H54 (cell line): ENCODE measurements at regions not wholly inside any gene's neighbourhood (a gene's known extent, or its start where the extent isn't known, plus 50 kb on each side); places are given as distances from the start of the nearest gene placed in this dataset.
"Not testable (repeated sequence)": the region's sequence is repeated elsewhere in the genome, so short reads cannot be mapped to it uniquely, and the experiment has no call there.

Experiments used
- DNase-seq: peaks from one replicate; pipeline ENCODE4 v3.0.0; 2011; ENCODE audit warnings: low spot score, mixed read lengths; ENCODE audit not compliant: insufficient read length
- FAIRE-seq: peaks from 3 replicates; lab custom pipeline; 2011; peaks lifted over from hg19 to GRCh38; lab: Jason Lieb, UNC
- POLR2A ChIP-seq: IDR thresholded peaks from 2 replicates; pipeline ENCODE4 v1.6.1; 2011; ENCODE audit warnings: low read depth, mild to moderate bottlenecking, low read length

DNA sequence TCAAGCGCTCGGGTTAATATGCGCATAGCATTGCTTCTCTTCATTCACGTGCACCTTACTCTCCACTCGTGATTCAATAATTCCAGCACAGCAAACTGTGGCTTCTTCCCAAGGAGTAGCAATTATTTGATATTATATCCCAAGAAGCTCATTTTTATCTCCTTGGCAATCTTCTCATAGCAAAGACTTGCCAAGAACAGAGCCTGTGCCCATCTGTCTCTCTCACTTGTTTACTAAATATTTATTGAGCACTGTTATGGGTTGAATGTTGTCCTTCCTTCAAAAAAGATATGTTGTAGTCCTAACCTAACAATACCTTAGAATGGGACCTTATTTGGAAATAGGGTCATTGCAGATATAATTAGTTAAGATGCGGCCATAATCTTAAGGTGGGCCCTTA is 233.7 kb downstream of the TFCP2L1 start:
- DNase-seq (no peak), FAIRE-seq (no peak)

DNA sequence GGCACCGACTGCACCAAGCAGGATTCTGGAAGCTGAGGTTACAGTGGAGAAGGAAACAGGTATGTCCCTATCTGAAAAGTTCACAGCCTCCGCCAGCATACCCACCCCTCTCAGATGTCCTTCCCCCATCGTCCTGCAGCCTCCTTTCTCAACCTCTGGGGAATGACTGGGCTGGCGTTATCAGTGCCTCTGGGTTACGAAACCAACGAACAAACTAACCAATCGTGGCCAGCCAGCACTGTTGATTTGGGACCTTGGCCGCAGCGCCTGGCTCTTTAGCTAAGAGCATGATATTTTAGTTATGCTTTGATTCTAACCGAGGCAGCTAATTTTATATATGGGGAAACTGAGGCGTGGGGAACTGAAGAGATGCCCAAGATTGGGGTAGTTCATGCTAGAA is 233.0 kb downstream of the TFCP2L1 start:
- no peak for DNase-seq

More for the DNA sequence above, 233.7 kb downstream of the TFCP2L1 start:
- no peak for TF ChIP-seq POLR2A

DNA sequence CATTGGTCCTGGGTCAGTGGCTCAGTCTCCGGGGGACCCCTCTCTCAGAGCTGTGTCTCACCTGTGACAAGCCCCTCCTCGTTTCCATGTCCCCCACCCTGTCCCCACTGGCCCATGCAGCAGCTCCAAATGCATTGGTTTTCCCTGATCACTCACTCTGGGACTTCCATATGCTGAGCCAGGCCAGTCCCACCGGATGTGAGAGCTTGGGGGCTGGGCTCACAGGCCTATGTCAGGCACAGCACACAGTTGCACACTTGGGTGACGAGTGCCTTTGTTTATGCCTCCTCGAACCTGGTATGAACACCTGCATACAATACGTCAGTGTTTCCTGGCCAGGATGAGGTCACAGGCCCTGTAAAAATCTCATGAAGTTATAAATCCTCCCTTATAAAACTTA is 232.5 kb downstream of the TFCP2L1 start:
- FAIRE-seq (no peak), DNase-seq (no peak)
- TF ChIP-seq POLR2A, result no peak

More for the DNA sequence above, 233.0 kb downstream of the TFCP2L1 start:
- no peak for FAIRE-seq
- no peak for TF ChIP-seq POLR2A

DNA sequence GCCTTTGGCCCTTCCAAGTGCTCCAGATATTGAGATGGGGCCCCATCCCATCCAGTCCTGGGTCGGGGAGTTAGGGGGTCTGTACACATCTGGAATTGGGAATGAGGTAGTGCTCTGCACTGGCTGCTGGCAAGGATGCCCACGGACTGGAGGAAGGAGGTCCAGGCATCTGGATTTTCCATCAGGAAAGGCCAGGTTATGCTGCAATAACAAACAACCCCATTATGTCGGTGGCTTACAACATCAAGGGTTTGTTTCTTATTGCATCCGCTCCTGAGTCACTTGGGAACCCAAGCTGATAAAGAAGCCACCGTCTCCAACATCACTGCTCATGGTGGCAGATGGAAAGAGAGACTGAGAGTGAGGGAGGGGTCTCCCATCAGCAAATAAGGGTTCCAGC is 229.9 kb downstream of the TFCP2L1 start:
- no peak for TF ChIP-seq POLR2A
- no peak for FAIRE-seq
- DNase-seq, result no peak

DNA sequence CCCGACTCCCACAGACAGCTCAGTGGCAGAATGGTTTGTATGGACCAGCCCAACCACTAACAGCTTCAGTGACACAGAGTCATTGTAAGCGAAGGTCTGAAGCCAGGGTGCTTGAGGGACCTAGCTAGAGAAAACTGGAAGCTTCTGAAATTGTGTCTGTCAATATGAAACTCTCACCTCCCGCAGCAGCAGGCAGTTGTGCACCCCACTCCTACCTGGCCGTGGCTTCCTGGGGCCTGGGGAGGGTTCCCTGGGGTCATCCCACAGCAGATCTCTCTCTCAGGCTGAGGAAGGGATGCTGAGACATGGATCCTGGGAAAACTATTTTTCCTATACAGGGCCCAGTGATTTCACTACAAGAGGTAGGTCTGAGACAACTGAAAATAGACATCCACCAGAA is 229.5 kb downstream of the TFCP2L1 start:
- TF ChIP-seq POLR2A, result no peak
- DNase-seq (no peak), FAIRE-seq (no peak)

DNA sequence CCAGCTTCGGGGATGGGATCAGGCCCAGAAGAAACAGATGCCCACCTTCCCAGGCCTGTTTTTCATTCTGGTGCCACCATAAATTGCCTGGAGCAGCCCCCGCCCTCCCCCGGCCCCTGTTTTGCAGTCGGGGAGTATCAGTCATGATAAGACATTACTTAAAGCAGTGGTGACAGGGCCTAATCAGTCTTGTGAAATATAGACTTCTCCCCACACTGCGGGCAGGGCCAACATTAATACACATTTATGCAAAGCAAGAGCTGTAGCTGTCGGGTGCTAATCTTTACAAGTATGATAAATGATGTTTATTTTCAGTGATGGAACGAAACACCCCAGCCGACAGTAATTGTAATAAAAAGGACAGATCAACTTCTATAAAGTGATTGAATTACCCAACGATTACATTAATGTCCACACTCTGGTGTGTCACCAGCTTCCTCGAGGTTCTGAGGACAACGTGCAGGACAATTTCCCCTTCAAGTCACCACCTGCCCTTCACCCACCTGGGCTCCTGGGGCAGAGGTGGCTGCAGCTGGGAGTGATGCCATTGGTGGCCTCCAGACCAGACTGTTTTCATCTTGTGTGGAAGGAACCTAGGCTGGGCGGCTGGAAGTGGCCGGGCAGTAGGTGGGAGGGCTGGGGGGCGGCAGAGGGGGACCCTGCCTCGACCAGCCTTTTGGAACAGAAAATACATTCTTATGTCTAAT is 226.0 kb downstream of the TFCP2L1 start:
- DNase-seq, result no peak
- TF ChIP-seq POLR2A, result no peak
- FAIRE-seq, result no peak

DNA sequence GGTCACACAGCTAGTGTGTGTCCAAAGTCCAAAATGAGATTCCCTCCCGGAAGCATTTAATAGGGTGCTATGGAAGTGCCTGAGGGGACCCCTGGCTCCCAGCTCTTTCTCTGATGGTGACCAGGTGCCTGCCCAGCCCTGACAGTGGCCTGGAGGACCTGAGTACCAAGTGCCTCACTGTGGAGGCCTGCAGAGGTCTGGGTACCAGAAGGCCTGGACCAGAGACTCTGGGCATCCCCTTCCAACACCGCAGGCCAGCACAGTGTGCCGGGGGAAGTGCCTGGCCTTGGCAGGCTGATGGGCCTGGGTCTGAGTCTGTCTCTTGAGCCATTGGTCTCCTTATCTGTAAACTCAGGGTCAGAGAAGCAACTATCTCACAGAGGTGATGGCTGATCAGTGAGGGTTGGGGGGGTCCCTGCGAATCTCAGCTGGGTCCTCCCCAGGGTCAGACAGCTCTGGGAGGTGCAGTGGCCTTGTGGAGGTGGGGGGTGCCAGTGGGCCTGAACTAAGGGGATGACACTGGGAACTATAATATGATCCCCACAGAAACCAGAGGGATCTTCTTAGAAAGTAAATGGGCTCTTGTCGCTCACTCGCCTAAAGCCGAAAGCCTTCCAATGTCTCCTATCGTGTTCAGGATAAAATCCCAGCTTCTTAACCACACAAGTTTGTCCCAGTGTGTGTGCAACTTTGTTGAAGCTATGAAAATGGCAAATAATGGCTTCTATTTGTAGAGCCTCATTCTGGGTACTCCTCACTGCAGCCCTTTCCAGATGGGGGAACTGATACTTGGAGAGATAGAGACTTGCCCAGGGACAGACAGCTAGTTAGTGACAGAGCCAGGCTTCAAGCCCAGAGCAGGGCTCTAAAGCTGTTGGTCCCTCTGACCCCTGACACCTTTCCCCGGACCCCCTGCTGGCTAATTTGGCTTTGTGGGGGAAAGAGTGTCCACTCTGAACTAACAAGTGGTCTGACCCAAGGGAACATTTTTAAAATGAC is 225.1 kb downstream of the TFCP2L1 start:
- DNase-seq (no peak), FAIRE-seq (no peak)
- TF ChIP-seq POLR2A, result no peak

DNA sequence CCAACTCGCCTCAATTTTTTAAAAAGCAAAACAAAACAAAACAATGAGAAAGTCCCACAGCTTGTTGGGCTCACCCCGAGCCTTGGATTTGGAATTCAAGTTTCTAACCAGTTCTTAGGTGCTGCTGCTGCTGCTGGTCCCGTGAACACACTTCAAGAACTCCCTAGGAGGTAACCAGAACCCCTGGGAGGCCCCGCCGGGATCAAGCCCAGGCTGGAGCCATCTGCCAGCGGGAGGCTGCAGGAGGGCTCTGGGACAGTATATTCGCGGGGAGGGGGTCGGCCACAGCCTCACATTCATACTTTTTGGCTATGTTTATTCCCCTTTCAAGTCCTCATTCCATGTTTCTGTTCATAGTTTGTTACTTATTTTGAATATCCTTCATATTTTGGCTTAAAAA is 223.4 kb downstream of the TFCP2L1 start:
- no peak for TF ChIP-seq POLR2A
- no peak for DNase-seq
- FAIRE-seq, result no peak

DNA sequence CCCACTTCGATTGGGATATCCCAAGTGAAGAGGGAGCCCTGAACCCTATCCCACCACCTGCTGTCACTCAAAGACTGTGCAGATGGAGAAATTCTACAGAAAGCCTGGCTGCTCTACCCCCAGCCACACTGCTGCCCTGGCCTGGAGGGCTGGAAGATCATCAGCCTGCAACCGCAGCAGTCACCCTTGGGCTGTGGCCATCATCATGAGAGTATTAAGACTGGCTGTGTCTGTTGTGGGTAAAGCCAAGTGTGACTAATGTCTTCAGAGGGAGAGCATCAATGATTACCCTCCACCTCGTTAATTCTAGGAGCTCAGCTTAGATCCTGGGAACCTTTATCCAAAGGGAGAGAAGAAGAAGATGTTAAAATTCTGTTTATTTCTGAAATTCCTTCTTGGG is 221.5 kb downstream of the TFCP2L1 start:
- no peak for TF ChIP-seq POLR2A
- DNase-seq, result no peak
- no peak for FAIRE-seq

DNA sequence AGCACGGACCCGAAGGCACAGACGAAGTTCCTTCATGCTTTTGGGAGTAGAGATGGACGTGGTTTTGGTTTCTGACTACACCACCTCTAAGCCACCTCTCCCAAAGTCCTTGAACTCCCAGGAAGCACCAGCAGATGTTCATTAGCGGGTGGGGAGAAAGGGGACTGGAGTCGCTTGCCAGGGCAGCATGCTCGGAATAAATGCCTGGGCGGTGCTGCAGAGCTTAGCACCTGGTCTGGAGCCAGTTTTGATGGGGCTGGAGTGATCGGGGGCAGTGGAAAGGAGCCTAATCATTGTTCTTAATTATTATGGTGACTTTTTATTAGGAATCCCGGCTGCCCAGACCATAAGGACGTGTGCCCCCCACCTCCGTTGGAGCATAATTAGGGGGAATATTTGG is 220.8 kb downstream of the TFCP2L1 start:
- DNase-seq (no peak), FAIRE-seq (no peak)
- TF ChIP-seq POLR2A, result no peak

DNA sequence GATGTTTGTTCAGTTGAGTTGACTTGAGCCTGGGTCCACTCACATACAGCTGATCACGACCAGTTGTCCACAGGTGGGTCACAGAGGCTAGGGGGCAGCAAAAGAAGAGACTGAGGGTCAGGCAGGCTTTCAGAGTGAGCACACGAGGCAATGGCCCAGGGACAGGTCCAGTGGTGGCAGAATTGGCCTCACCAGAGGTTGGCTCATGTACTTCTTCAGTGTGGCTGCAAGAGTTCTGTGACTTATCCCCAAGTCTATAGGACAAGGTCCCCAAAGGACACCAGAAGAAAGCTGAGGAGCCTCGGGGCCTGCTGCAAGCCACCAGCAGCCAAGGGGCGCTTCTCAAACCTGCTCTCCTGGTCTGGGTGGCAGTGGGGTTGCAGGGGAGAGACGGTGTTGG is 219.8 kb downstream of the TFCP2L1 start:
- TF ChIP-seq POLR2A, result no peak
- FAIRE-seq (no peak), DNase-seq (no peak)

DNA sequence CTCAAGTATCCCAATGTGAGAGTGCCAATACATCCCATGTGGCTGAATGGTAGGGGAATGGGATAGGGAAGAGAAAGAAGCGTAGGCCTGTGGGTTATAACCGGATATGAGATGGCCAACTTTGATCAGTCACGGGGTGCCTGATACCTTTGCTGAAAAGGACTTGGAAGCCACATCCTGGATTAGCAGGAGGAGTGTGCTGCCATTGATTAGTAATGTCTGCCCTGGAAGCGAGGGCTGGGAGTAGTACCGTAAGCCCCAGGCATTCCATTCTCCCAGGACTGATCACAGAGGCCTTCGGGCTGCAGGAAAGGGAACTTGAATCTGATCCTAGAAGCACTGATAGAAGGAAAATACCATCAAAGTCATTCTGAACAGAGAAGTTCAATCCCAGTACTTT is 218.5 kb downstream of the TFCP2L1 start:
- no peak for FAIRE-seq
- no peak for TF ChIP-seq POLR2A
- no peak for DNase-seq

DNA sequence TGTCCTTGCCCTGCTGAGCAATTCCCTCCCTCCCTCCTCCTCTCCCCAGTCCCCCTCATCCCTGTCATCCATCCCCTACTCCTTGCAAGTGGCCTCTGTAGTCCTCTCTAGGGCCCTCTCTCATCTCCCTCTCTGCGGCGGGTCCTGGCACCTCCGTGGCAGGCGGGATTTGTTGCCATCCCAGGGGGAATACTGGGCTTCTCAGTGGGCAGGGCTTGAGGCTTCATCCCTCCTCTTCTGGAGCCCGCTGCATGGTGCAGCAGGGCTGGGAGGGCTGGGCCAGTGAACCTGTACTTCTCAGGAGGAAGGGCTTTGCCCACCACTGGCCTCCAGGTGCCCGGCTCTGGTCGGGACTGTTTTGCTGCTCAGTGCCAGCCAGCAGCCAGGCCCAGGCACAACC is 216.2 kb downstream of the TFCP2L1 start:
- no peak for DNase-seq
- no peak for TF ChIP-seq POLR2A
- FAIRE-seq, result no peak

DNA sequence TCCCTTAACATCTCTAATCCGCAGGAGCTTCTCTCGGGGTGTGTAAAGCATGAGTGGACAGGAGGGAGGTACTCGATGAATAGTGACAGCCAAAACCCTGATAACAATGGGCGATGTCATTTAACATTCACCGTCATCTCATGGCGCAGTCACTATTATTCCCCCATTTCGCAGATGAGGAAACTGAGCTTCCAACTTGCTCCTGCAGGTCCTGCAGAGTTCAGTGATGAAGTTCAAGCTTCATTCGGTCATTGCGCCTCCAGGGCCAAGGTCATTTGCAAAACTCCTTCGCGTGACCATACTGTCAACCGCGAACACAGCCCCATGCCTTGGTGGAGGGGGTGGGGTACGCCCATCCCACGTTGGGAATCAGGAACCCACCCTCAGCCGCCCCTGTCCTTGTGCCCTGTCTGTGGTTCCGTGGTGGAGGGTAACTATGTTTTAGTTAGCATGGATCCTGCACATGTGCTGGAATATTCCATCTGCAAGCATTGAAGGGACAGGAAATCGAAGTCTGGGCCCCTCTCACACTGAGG is 215.5 kb downstream of the TFCP2L1 start:
- no peak for FAIRE-seq
- no peak for TF ChIP-seq POLR2A
- no peak for DNase-seq

DNA sequence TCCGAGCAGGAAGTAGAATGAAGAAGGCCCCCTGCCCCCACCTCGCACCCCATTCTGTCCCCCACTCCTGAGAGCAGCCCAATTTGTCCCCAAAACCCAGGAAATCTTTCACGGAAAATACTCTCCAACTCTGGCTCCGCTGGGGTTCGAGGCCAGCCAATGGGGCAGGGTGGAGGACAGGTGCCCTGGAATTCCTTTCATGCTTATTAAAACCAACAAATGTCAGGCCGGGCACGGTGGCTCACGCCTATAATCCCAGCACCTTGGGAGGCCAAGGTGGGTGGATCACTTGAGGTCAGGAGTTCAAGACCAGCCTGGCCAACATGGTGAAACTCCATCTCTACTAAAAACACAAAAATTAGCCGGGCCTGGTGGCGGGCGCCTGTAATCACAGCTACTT is 214.9 kb downstream of the TFCP2L1 start:
- FAIRE-seq, DNase-seq: not testable (repeated sequence)
